ENCODE measurements at regions not wholly inside any gene's neighbourhood (a gene's known extent, or its start where the extent isn't known, plus 50 kb on each side); places are given as distances from the start of the nearest gene placed in this dataset.

GRCh38 chr18:21162786-21163185 lies 51.2 kb upstream of the ROCK1 start:
- no peak for DNase-seq (ENCODE audit: low read depth in 2 of 2)

GRCh38 chr18:21163647-21164547 lies 52.3 kb upstream of the ROCK1 start:
- no peak for DNase-seq (ENCODE audit: low read depth in 2 of 2)

DNA sequence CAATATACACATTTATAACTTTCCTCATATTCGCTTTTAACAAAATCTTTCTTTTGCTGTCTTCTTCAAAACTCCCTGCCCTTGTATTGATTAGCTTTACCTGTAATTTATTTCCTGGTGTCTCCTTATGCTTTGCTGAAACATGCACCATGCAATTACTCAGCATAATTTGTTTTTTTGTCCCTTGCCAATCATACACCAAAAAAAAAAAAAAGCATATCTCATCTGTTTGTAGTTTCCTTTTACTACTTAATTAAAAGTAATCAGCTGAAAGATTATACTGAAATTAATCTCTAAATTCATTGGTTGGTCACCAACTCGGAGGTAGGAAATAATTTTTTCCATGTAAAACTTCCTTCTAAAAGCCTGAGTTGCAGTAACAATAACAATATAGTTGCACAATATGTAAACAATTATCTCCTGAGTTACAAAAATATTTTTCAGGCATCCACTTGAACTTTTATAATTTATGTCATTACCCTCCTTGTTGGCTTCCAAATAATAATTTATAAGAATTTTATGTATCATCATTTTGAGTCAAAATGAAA lies 53.0 kb upstream of the ROCK1 start:
- DNase-seq (ENCODE audit: low read depth in 2 of 2), result no peak

DNA sequence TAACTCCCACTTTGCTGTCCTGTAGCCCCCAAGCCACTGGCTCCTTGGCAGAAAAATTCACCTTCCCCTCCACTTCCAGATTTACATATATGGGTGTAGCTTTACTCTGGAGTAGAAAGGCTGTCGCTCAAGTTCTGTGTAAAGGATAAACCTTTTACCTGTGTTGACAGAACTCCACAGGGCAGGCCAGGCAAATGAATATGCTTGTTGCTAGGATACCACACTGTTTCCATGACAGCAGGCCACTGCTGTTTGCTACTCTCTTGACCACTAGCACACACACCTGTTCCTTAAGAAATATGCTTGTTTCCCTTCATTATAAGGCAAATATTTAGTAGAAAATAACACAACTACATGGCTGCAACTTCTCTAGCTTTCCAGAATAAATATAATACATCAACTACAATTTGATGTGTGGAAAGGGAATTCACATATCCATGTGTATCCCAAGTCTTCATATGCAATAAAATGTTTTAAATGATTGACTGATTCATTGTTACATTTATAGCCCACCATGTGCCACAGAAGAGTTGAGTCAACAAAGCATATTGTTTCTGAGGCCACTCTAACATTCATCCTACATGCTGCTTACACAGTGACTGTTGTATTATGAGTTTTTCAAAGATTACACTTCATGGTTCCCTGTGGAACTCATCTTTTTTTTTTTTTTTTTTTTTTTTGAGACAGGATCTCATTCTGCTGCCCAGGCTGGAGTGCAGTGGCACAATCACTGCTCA lies 56.2 kb upstream of the ROCK1 start:
- DNase-seq (ENCODE audit: low read depth in 2 of 2), result no peak

DNA sequence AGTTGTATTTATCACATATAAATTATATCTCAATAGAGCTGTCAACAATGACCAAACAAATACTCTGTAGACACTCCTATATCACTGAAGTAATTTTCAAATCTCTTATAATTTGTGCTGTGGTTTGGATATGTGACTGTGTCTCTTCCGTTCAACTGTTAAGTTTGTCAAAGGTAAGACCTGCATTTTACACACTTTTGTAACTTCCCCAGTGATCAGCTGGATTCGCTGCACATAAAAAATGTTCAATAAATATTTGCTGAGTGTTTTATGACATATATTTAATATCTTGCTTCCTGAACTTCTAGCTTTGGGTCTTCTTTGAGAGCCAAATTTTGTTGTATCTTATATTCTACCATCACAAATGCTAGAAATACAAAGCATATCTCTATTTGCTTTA lies 57.3 kb upstream of the ROCK1 start:
- no peak for DNase-seq (ENCODE audit: low read depth in 2 of 2)

- DNase-seq (ENCODE audit: low read depth in 2 of 2), result no peak
Measured at GRCh38 chr18:21177822-21178221, 64.2 kb upstream of the GREB1L start.

DNA sequence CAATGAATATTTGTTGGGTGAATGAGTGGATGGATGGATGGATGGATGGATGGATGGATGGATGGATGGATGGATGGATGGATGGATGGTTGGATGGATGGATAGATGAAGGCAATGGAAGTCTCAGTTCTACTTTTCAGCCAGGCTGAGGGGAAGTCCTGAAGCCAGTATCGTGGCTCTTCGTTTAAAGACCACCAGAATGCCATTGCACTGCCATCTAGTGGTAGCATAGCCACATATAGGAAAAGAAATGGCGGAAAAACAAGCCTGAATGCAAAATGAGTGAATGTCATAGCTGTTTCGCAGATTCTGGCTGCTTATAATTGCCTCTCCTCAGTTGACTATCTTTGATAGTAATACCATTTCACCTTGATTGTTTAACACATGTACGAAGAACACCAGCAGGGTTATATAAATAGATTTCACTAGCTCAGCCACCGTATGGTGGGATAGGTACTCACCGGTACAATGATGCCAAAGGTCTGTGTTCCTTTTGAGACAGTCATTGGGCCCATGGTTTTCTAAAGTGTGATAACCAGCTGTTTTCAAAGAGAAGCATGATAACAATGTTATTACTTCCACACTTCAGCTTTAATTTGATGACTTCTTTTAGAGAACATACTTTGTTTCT lies 62.3 kb upstream of the GREB1L start:
- DNase-seq (ENCODE audit: low read depth in 2 of 2), result peak in 1 of 2 donors; percentile 13

- no peak for DNase-seq (ENCODE audit: low read depth in 2 of 2)
Measured at GRCh38 chr18:21180588-21180987, 61.4 kb upstream of the GREB1L start.

GRCh38 chr18:21181766-21182165 lies 60.3 kb upstream of the GREB1L start:
- DNase-seq (ENCODE audit: low read depth in 2 of 2), result no peak

GRCh38 chr18:21183670-21184069 lies 58.4 kb upstream of the GREB1L start:
- no peak for DNase-seq (ENCODE audit: low read depth in 2 of 2)

- DNase-seq (ENCODE audit: low read depth in 2 of 2), result no peak
Measured at GRCh38 chr18:21184396-21184996, 57.5 kb upstream of the GREB1L start.

DNA sequence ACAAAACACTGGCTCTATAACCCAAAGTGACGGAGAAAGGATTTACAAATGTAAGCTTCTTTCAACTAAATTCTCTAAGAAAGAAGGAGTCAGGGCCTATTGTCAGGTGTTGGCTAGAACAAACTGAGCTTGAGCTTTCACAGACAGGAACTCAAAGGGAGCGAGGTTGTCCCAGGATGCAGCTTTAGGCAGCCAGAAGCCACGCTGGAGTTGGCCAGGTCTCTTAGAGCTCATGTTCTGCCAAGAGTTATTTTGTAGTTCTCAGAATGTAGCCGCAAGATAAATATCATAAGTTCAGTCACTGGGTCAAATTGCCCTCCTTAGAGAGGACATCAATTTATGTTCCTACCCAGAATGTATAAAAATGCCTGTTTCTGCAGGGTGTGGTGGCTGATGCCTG lies 54.1 kb upstream of the GREB1L start:
- DNase-seq (ENCODE audit: low read depth in 2 of 2), result no peak

DNA sequence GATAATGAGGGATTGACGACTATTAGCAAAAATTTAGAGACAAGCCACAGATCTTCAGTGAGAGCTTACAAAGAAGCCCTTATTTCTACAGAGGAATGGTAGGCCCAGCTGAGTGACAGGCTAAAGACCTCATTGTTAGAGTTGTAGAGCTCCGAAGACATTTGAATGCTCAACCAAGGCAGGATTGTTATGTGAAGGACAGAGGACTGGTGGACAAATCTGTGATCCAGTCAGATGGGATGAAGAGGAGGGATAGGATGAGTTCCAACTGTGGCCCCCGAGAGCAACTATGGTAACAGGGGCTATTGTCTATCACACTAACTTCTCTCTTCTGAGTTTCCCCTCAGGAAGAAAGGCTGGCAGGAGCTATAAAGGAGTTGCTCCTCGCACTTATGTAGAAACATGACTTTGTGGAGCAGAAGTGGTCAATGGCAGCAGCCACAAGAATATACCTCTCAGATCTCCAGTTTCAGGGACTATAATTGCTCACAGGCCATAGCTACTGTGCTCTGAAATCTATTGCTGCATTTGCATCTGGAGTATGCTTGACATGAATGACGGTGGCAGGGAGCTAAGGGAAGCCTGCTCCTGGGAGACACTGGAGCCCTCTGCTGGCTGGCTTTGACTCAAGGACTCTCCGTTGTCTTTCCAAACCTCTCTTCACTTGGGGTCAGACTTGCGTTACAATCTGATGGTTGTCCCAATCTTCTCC lies 50.3 kb upstream of the GREB1L start:
- no peak for DNase-seq (ENCODE audit: low read depth in 2 of 2)

Data from stimulated activated CD8-positive, alpha-beta memory T cell treated with anti-CD3 and anti-CD28 coated beads, Interleukin-7, amount 100 ng/mL, for 1 hour (primary cell).